K562 (cell line): ENCODE measurements at regions not wholly inside any gene's neighbourhood (a gene's known extent, or its start where the extent isn't known, plus 50 kb on each side); places are given as distances from the start of the nearest gene placed in this dataset.

Source experiments
- ATAC-seq: fragments of 200-7000 bp; cut with Tn5 transposase; 3 replicates; pipeline ENCODE4 v1.9.1; 2020; ENCODE audit warnings: moderate library complexity
- BruUV-seq: library from RNA; stranded (reverse); fragments of 400-500 nt; replicated peaks from 2 replicates; lab custom pipeline; 2021; lab: Mats Ljungman, UMichigan
- CTCF ChIA-PET: fragments of 300-600 bp; formaldehyde crosslinking; extraction: SDS; loops from one replicate; lab custom pipeline; 2021; ENCODE audit warnings: low intra/inter-chr PET ratio; lab: Yijun Ruan, JAX
- POLR2A ChIA-PET: fragments of 300-600, 350-650 bp; sonication (Branson Sonifier 250); formaldehyde crosslinking; extraction: SDS; loops from one replicate; lab custom pipeline; 2021; ENCODE audit warnings: antibody characterized with exemption, inconsistent platforms; lab: Yijun Ruan, JAX
- DNase-seq, 4 experiments: peaks; one replicate each; pipeline versions ENCODE4 v3.0.0 to v3.0.0-alpha.2; 2011 to 2018; ENCODE audit warnings: low spot score in 3 of 4, mixed read lengths in 3 of 4; ENCODE audit errors: extremely low read depth in 1 of 4
- FAIRE-seq: peaks from 2 replicates; lab custom pipeline; 2011; peaks lifted over from hg19 to GRCh38; lab: Jason Lieb, UNC
- H2AFZ ChIP-seq: 2 replicates; pipeline ENCODE4 v1.6.0; 2011; ENCODE audit warnings: low read depth, low read length, control low read depth, inconsistent platforms
- H3K27ac ChIP-seq: fragments of 200-600 bp; 3 replicates; pipeline ENCODE4 v1.8.0; 2011; ENCODE audit warnings: low read depth, mild to moderate bottlenecking, control low read depth, inconsistent platforms, low read length, moderate library complexity, mixed read lengths; ENCODE audit errors: extremely low read depth
- H3K27me3 ChIP-seq, 2 experiments: fragments of 300-600 bp in 1 of 2; 2 replicates in 1 of 2; 3 replicates in 1 of 2; pipeline versions ENCODE4 v1.6.0 to v1.8.0; 2011; ENCODE audit warnings: inconsistent platforms in 2 of 2, low read length in 2 of 2, mild to moderate bottlenecking in 1 of 2, mixed read lengths in 1 of 2, moderate library complexity in 1 of 2; ENCODE audit not compliant: control insufficient read depth in 2 of 2, insufficient read depth in 2 of 2
- H3K36me3 ChIP-seq: fragments of 300-600 bp; 3 replicates; pipeline ENCODE4 v1.8.0; 2011; ENCODE audit warnings: mild to moderate bottlenecking, low read length, inconsistent platforms; ENCODE audit not compliant: control insufficient read depth, insufficient read depth
- H3K4me1 ChIP-seq, 2 experiments: fragments of 200-600 bp in 1 of 2; replicated peaks in 1 of 2; 2 replicates in 1 of 2; 3 replicates in 1 of 2; pipeline versions ENCODE4 v1.5.1 to v1.8.0; 2011; ENCODE audit warnings: inconsistent platforms in 2 of 2, low read length in 2 of 2, mild to moderate bottlenecking in 1 of 2, mixed read lengths in 1 of 2, moderate library complexity in 1 of 2; ENCODE audit not compliant: control insufficient read depth in 2 of 2, insufficient read depth in 2 of 2
- H3K4me2 ChIP-seq: 2 replicates; pipeline ENCODE4 v1.6.1; 2011; ENCODE audit warnings: low read length, control low read depth, inconsistent platforms, mixed read lengths; ENCODE audit not compliant: insufficient read depth
- H3K4me3 ChIP-seq: fragments of 200-600 bp; sonication (generic), shearing (Covaris generic); 2 replicates; pipeline ENCODE4 v1.5.1; 2016; ENCODE audit warnings: control low read depth, inconsistent platforms
- H3K79me2 ChIP-seq: fragments of 200-600 bp; 3 replicates; pipeline ENCODE4 v1.8.0; 2011; ENCODE audit warnings: low read length, inconsistent platforms; ENCODE audit not compliant: control insufficient read depth, insufficient read depth
- H3K9ac ChIP-seq, 2 experiments: 2 replicates each; pipeline versions ENCODE4 v1.6.0 to v1.6.1; 2011; ENCODE audit warnings: low read depth in 2 of 2, low read length in 2 of 2, control low read depth in 1 of 2, inconsistent platforms in 1 of 2, mild to moderate bottlenecking in 1 of 2, mixed read lengths in 1 of 2; ENCODE audit not compliant: insufficient read depth in 1 of 2
- H3K9me1 ChIP-seq: one replicate; pipeline ENCODE4 v1.6.0; 2011; ENCODE audit warnings: inconsistent platforms, mild to moderate bottlenecking, low read length, moderate library complexity; ENCODE audit not compliant: control insufficient read depth, insufficient read depth
- H3K9me3 ChIP-seq: replicated peaks from 2 replicates; pipeline ENCODE4 v1.5.1; 2011; ENCODE audit warnings: low read depth, low read length, inconsistent platforms; ENCODE audit not compliant: control insufficient read depth, insufficient read depth
- H4K20me1 ChIP-seq: replicated peaks from 2 replicates; pipeline ENCODE4 v1.6.1; 2011; ENCODE audit warnings: low read length, inconsistent platforms, mixed read lengths; ENCODE audit not compliant: control insufficient read depth, insufficient read depth
- AFF1 ChIP-seq, 2 experiments: fragments of 450-650 bp; IDR thresholded peaks; 2 replicates each; pipeline ENCODE4 v1.6.1; 2018; ENCODE audit warnings: mild to moderate bottlenecking in 2 of 2, low read depth in 1 of 2; ENCODE audit not compliant: partially characterized antibody in 2 of 2
- ATF3 ChIP-seq, 2 experiments: fragments of 450-650 bp in 1 of 2; sonication (generic) in 1 of 2; formaldehyde crosslinking in 1 of 2; IDR thresholded peaks in 1 of 2; conservative IDR thresholded peaks in 1 of 2; 2 replicates each; pipeline versions ENCODE4 v1.6.1 to v1.8.1; 2016 to 2023; ENCODE audit warnings: mild to moderate bottlenecking in 2 of 2, moderate library complexity in 2 of 2, inconsistent platforms in 1 of 2, missing genetic modification reagents in 1 of 2
- FOSL1 ChIP-seq: fragments of 200-800 bp; sonication (Bioruptor generic); conservative IDR thresholded peaks from 2 replicates; pipeline ENCODE4 v1.6.1; 2016; ENCODE audit warnings: missing genetic modification characterization, missing compliant biosample characterization
- KLF13 ChIP-seq: fragments of 450-650 bp; IDR thresholded peaks from 2 replicates; pipeline ENCODE4 v1.6.1; 2016; ENCODE audit warnings: missing genetic modification characterization, low read depth, mild to moderate bottlenecking, missing compliant biosample characterization, moderate library complexity, borderline replicate concordance
- REST ChIP-seq, 2 experiments: fragments of 450-650 bp; formaldehyde crosslinking in 1 of 2; IDR thresholded peaks; 2 replicates each; pipeline versions ENCODE4 v1.4.0 to v1.6.1; 2014 to 2020; ENCODE audit warnings: mild to moderate bottlenecking in 2 of 2, borderline replicate concordance in 1 of 2, low read depth in 1 of 2
- SMC3 ChIP-seq: conservative IDR thresholded peaks from 2 replicates; pipeline ENCODE4 v1.6.1; 2011; ENCODE audit warnings: low read depth, low read length, improper control_type of control experiment; ENCODE audit not compliant: insufficient read depth
- WGBS: fragments of 100-300 bp; shearing (Covaris generic); methylation state at CpG from one replicate; pipeline ENCODE4 v1.1.6; 2016; ENCODE audit warnings: low coverage, mixed read lengths; ENCODE audit not compliant: insufficient coverage; ENCODE audit errors: missing lambda C conversion rate; 5-methylcytosine and 5-hydroxymethylcytosine counted together
- in situ Hi-C: fragments of 300-500 bp; cut with MboI; formaldehyde crosslinking; loops from 4 replicates; pipeline ENCODE4 v1.15.0; 2018; ENCODE audit warnings: inconsistent platforms, mixed read lengths
- intact Hi-C: fragments of 100-400 bp; cut with micrococcal nuclease; formaldehyde crosslinking; loops from 2 replicates; pipeline ENCODE4 v1.14.2; 2022

GRCh38 chr6:12637960-12638641 lies 78.5 kb upstream of the PHACTR1 start:
- Histone ChIP-seq H3K9me1 (no peaks in the 10 kb centered on the region), H4K20me1 (no peaks in the 10 kb centered on the region), H3K27ac (no peak overlapping the region), H3K27me3 (no peaks in the 10 kb centered on the region), H3K36me3 (no peaks in the 10 kb centered on the region), H3K79me2 (no peaks in the 10 kb centered on the region), H3K4me2 (no peak overlapping the region), H2AFZ (no peak overlapping the region), H3K4me3 (no peak overlapping the region), H3K9me3 (no peaks in the 10 kb centered on the region), H3K9ac (no peak overlapping the region), H3K4me1 (no peaks in the 10 kb centered on the region)
- in situ Hi-C loops = no loop called here
- POLR2A ChIA-PET = no interaction called here
- peak; percentile 91 for FAIRE-seq
- intact Hi-C loops = loop anchor here (2.0 kb wide), 1 partner anchor 257 kb away; no protein-coding TSS in a partner anchor
- no TSS peak for BruUV-seq
- WGBS = 3% methylated on average over 7 of the region's 7 CpGs
- CTCF ChIA-PET = interaction anchor here (0.6 kb wide), 1 partner anchor 519 kb away, joined by 4 read pairs; no protein-coding TSS in a partner anchor
- peak; percentile 24 to 60 (median 40) for DNase-seq
- ATAC-seq = peak; percentile 96
- peak; percentile 39; the same call in 1 of the 2 replicates for TF ChIP-seq SMC3
- TF ChIP-seq ATF3 (IDR thresholded peaks at IDR 0.05) = peak; percentile 86
- no peak for TF ChIP-seq ATF3 (CRISPR knock-in tag; conservative IDR thresholded peaks at IDR 0.05)
- peak; percentile 44; the same call in 1 of the 2 replicates for TF ChIP-seq REST (IDR thresholded peaks at IDR 0.05; ENCODE audit: borderline replicate concordance)
- no peak for TF ChIP-seq REST (CRISPR knock-in tag; IDR thresholded peaks at IDR 0.05; ENCODE audit: low read depth)
- no peak for TF ChIP-seq KLF13 (tag)
- peak; percentile 56; the same call in 1 of the 2 replicates for TF ChIP-seq FOSL1
- no peak for TF ChIP-seq AFF1 (IDR thresholded peaks at IDR 0.05; ENCODE audit: low read depth in 1 of 2, partially characterized antibody in 2 of 2)
